ENCODE measurements at regions not wholly inside any gene's neighbourhood (a gene's known extent, or its start where the extent isn't known, plus 50 kb on each side); places are given as distances from the start of the nearest gene placed in this dataset.

- no peak for ATAC-seq
- H3K27me3 ChIP-seq, result no peaks in the 10 kb centered on the region
- TF ChIP-seq, protein P1, sequence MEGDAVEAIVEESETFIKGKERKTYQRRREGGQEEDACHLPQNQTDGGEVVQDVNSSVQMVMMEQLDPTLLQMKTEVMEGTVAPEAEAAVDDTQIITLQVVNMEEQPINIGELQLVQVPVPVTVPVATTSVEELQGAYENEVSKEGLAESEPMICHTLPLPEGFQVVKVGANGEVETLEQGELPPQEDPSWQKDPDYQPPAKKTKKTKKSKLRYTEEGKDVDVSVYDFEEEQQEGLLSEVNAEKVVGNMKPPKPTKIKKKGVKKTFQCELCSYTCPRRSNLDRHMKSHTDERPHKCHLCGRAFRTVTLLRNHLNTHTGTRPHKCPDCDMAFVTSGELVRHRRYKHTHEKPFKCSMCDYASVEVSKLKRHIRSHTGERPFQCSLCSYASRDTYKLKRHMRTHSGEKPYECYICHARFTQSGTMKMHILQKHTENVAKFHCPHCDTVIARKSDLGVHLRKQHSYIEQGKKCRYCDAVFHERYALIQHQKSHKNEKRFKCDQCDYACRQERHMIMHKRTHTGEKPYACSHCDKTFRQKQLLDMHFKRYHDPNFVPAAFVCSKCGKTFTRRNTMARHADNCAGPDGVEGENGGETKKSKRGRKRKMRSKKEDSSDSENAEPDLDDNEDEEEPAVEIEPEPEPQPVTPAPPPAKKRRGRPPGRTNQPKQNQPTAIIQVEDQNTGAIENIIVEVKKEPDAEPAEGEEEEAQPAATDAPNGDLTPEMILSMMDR (IDR thresholded peaks at IDR 0.05), result no peak
- no peak overlapping the region for H3K4me3 ChIP-seq
- no peak for DNase-seq
- no peak overlapping the region for H3K27ac ChIP-seq
- H3K36me3 ChIP-seq, result no peaks in the 10 kb centered on the region
- H3K9me3 ChIP-seq, result no peaks in the 10 kb centered on the region
- no peaks in the 10 kb centered on the region for H3K4me1 ChIP-seq
- intact Hi-C loops (cut with DNase I), result no loop called here
Measured at GRCh38 chr10:84654671-84655070, 326.3 kb downstream of the CCSER2 start.

- Histone ChIP-seq H3K9me3 (no peaks in the 10 kb centered on the region), H3K27me3 (no peaks in the 10 kb centered on the region), H3K36me3 (no peaks in the 10 kb centered on the region), H3K27ac (no peak overlapping the region), H3K4me3 (no peak overlapping the region), H3K4me1 (no peaks in the 10 kb centered on the region)
- DNase-seq, result peak in 1 of 4 donors; percentile 13
- ATAC-seq, result peak; percentile 83
- intact Hi-C loops (cut with DNase I), result no loop called here
- TF ChIP-seq, protein P1 (IDR thresholded peaks at IDR 0.05), result no peak
Measured at GRCh38 chr10:84659027-84659426, 330.6 kb downstream of the CCSER2 start.

DNA sequence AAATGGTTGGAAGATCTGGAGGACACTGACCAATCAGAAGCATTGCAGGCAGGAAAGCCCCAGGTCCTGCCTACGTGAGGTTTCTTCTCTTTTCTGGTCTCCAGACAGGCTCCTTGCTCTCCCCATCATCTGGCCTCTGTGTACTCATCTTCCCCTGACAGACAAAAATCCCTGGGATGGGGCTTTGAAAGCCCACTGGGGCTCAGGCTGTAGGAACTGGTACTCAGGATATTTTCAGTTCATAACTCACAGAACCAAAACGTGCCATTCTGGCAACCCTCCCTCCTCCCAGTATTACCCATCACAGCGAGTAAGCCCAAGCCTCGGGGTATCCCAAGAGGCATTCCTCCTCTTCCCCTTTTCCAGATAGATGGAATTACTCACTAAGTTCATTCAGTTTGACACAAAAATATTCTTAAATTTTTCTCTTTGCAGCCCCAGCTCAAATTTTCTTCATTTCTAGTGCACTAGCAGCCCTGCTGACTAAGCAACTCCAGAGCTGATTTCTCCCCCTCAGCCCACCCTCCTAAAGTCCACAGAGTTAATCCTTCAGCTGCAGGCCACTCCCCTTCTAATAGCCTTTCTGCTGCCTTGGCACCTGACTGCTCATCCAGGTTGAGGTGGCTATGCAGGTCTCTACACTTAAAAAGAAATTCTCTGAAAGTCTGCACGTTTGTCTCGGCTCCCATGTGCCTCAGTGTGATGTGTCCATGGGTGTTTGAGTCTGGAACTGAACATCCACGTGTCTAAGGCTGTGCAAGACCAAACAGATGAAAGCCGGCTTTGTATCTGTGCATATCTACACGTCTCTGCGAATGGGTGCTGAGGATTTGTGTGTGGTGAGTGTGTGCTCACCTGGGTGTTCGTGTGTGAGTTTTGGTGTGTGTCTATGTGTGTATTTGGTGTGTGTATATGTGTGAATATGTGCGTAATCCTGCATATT, 331.4 kb downstream of the CCSER2 start:
- ATAC-seq (peak; percentile 36), DNase-seq (peak in 1 of 4 donors; percentile 6)
- H3K4me3 ChIP-seq, result no peak overlapping the region
- H3K27me3 ChIP-seq, result no peaks in the 10 kb centered on the region
- no peaks in the 10 kb centered on the region for H3K4me1 ChIP-seq
- intact Hi-C loops (cut with DNase I), result no loop called here
- no peak overlapping the region for H3K27ac ChIP-seq
- H3K36me3 ChIP-seq, result no peaks in the 10 kb centered on the region
- H3K9me3 ChIP-seq, result no peaks in the 10 kb centered on the region
- TF ChIP-seq, protein P1 (IDR thresholded peaks at IDR 0.05), result no peak

DNA sequence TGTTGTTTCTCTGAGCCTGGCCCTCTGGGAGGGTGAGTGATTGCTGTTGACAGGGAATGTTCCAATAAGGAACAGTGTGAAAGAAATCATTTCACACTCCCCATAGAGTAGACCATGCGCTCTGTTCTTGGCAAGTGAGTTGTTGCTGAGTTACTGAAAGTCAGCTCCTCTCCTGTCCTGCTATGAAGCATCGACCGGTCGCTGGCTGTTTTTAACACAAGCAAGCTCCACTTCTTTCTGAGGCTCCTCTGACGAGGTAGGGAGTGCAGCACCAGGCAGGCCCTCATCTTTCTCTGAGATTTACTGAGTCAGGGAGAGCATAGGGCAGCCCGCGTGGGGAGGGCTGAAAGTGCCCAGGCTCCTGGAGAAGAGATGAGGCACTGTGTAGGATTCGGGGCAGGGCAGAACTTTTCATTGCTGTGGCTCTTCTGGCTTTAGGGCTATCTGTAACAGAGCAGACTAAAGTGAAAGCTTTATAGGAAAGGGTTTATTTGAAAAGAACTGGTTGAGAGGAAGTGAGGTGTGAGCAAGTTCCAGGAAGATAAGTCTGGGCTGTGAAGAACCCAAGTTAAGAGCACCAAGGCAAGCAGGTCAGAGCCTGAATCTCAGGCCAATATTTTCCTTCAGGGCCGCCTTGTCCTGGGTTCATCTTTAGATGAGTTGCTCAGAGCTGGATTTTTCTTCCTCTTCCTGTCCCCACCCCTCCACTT, 332.2 kb downstream of the CCSER2 start:
- H3K27ac ChIP-seq, result no peak overlapping the region
- H3K9me3 ChIP-seq, result no peaks in the 10 kb centered on the region
- no peaks in the 10 kb centered on the region for H3K36me3 ChIP-seq
- TF ChIP-seq, protein P1 (IDR thresholded peaks at IDR 0.05), result no peak
- no peaks in the 10 kb centered on the region for H3K4me1 ChIP-seq
- no peak overlapping the region for H3K4me3 ChIP-seq
- DNase-seq (no peak), ATAC-seq (no peak)
- intact Hi-C loops (cut with DNase I), result no loop called here
- no peaks in the 10 kb centered on the region for H3K27me3 ChIP-seq

- DNase-seq, result no peak
- Histone ChIP-seq H3K27me3 (no peaks in the 10 kb centered on the region), H3K36me3 (no peaks in the 10 kb centered on the region), H3K4me3 (no peak overlapping the region), H3K9me3 (no peaks in the 10 kb centered on the region), H3K4me1 (peaks cover 0 to 4% of the 10 kb centered on the region in 2 donors), H3K27ac (peak overlapping the region in 1 of 2 donors; percentile 29)
- no peak for ATAC-seq
- intact Hi-C loops (cut with DNase I), result no loop called here
- TF ChIP-seq, protein P1 (IDR thresholded peaks at IDR 0.05), result no peak
Measured at GRCh38 chr10:84665211-84665610, 336.8 kb downstream of the CCSER2 start.

All from left lung (tissue), 4 donors.